DMS53 treated with DMSO at 0.1 percent for 48 hours (cell line): ENCODE measurements at regions not wholly inside any gene's neighbourhood (a gene's known extent, or its start where the extent isn't known, plus 50 kb on each side); places are given as distances from the start of the nearest gene placed in this dataset.

Source experiments
- DNase-seq: peaks from one replicate; lab custom pipeline; 2025; ENCODE audit not compliant: unreplicated experiment; lab: John Stamatoyannopoulos, UW

- no peak for DNase-seq
Observed at GRCh38 chr4:134276476-134276875, 74.9 kb upstream of the PABPC4L start.

- DNase-seq, result no peak
Observed at GRCh38 chr4:134260126-134260525, 58.5 kb upstream of the PABPC4L start.
